GM18873 (cell line): ENCODE measurements at regions not wholly inside any gene's neighbourhood (a gene's known extent, or its start where the extent isn't known, plus 50 kb on each side); places are given as distances from the start of the nearest gene placed in this dataset.

Experiments used
- ATAC-seq: cut with Tn5 transposase; IDR thresholded peaks from one replicate; pipeline ENCODE4 v1.9.1; 2021; ENCODE audit warnings: mild to moderate bottlenecking, moderate library complexity, moderate number of reproducible peaks; ENCODE audit not compliant: unreplicated experiment, low FRiP score

DNA sequence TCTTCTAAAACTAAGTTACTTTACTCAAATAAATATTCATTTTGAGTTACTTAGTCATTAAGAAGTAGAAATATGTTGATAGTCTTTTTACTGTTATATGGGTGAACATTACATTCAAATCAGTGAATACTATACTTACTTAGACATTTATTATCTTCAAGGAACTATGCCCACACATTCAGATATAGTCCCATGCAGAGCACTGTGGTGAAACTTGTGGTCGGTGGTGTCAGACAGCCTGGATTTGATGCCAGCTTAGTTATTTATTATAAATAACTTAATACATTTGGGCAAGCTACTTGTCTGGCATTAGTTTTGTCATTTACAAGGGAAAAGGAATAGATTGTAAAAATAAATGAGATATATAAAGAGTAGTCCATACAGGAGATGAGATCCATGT lies 149.5 kb downstream of the RAP2B start:
- no peak for ATAC-seq

DNA sequence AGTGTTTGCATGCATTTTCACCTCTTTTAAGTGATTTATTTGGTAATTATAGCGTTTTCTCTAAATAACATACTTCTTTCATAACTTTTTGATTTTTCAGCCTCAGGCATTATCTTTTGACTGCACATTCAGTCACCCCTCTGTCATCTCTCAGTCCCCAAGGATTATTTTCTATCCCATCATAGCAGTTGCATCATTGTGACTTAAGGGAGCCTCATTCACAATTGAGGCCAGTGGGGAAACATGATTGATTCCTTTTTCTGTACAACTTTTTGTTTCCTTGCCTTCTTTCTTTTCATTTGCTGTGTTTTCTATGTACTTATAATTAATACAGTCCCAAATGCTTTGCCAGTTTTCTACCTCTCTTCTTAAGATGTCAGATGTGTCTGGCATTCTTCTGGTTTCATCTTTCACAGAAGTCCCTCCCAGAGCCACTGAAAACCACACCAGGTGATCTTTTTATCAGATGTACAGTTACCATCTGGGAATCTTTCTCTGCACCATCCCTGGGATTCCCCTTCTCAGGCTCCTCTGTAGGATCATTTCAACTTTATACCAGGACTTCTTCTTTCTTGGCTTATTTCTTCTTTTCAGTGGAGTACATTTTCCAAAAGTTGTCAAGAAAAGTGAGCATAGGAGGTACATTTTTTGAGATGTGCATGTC lies 151.4 kb downstream of the RAP2B start:
- ATAC-seq, result no peak

DNA sequence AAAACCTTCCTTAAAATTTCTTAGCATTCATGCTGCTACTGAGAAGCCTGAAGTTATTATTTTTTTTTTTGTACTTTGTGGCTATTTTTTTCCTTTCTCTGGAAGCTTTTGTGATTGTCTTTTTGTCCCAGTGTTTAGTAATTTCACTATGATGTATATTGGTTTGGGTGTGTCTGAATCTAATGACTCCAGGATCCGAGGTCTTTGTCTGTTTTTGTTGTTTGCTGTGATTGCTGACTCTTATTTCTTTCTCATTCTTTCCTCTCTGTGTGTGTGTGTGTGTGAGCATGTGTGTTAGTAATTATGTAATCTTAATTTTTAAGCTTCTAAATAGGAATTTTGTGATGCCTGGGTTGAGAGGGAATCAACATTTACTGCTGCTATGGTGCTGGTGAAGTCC lies 152.0 kb downstream of the RAP2B start:
- no peak for ATAC-seq

GRCh38 chr3:153315781-153316180 lies 153.8 kb downstream of the RAP2B start:
- ATAC-seq, result no peak

GRCh38 chr3:153319705-153320554 lies 157.9 kb downstream of the RAP2B start:
- no peak for ATAC-seq

GRCh38 chr3:153320585-153321128 lies 158.6 kb downstream of the RAP2B start:
- no peak for ATAC-seq

GRCh38 chr3:153328690-153329089 lies 166.7 kb downstream of the RAP2B start:
- ATAC-seq, result no peak

DNA sequence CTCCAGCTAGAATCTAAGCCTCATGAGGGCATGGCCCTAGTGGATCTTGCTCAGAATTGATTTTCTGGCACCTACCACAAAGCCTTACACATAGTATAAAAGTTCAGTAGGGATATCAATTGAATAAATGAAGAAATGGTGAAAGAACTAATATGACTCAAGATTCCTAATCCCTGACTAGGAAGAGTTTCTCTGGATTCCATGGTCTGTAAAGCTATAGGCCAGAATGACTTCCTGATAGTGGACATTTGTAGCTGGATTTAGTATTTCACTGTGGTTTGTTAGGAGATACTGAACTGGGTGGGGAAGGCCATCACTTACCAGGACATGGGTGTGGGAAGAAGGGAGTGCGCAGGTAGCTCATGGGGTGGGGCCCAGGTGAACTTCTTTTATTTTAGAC lies 168.9 kb downstream of the RAP2B start:
- no peak for ATAC-seq

DNA sequence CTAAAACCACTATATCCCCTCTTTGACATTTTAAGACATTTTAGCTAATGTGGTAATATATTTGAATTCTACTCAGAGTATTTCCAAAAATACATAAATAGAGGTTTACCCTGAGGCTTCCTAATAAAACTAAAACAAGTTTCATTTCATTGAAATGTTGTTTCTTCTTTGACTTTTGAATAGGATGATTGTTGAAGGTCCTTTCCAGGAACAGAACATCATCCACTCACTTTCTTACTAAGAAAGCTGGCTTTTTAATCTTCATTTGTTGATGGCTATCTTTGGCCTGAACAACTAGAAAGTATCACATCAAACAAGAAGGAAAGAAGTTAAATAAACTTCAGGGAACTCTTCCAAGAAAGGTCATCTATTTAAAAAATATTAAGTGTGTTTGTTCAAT lies 169.7 kb downstream of the RAP2B start:
- no peak for ATAC-seq

DNA sequence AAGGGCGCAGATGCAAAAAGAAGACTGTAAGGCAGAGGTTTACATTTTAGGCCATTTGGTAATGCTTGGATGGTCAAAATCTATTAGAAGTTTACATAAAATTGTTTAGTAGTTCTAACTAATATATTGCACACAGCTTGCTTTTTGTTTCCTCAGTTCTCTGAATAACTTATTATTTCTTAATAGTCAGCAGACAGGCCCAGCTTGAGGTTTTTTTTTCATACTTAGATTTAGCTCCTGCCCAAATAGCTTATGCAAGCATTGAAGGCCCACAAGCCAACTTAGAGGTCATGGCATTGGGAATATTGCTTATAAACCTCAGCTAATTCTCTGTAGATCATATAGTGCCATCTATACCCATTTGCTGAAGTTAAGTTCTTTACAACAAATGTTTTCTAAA lies 172.5 kb downstream of the RAP2B start:
- ATAC-seq, result no peak

GRCh38 chr3:153337369-153337768 lies 175.3 kb downstream of the RAP2B start:
- no peak for ATAC-seq

DNA sequence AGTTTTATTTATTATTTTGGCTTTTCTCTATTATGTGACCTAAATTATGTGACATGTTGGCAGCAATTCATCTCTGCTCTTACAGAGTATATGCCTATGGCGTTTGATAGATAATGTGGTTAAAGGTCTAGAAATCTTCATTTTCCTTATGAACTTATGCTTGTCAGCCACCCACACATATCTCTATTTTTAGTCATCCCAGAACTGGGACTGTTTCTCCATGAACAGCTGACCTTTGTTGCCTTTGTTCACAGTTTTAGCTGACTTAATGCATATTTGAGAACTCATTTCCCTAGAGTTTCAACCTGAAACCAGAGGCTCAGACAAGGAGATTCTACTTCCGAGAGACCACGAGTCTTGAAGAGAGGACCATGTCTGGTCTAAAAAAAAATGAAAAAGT lies 176.5 kb downstream of the RAP2B start:
- no peak for ATAC-seq

DNA sequence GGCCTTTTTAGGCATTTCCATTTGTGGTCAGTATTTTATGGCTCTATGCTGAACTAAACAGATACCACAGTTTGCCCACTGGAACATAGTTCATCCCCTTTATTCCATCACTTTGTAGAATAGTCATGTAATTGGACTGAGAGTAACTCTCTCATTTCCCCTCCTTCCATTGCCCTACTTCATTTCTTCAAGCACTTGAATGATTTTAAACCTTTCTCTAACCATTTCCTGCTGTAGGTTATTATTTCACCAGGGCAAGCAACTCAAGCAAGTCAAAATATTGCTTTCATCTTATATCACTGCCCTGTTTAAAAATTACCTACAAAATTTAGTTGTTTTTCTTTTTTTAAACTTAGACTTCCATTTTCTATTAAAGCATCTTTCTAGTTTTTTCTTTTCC lies 177.0 kb downstream of the RAP2B start:
- ATAC-seq, result no peak

DNA sequence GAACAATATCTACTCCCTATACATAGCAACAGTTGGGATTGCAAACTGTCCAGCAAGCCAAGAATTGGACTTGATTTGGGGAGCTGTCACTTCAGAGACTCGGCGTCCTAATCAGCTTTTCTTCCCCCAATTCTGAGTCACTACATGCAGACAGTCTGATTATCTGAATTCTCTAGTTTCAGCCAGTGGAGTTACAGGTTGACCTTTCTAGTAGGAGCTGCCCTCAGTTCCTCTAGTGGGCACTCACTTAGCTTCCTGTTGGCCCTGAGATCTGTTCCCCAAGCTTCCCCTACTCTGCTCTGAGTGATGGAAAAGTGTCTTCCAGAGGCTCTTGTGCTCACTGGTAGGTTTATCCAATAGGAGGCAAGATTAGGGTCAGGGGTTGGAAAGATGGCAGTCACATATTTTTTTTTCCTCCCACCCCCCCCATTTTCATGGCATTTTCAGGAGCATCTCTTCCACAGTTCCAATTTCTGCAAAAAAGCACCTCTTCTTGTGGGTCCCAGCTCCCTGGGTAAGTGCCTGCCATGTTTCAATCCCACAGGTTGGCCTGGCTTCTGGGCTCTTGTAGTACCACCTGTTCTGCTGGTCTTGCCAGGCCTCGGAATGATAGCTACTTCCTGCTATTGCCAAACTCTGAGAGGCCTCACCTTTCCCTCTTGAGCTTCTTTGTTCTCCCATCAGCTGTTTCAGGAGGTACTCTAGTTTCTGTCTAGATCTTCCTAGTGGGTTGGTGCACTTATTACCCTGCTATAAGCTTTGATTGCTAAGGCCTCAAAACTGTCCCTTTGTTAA lies 182.2 kb downstream of the RAP2B start:
- no peak for ATAC-seq

DNA sequence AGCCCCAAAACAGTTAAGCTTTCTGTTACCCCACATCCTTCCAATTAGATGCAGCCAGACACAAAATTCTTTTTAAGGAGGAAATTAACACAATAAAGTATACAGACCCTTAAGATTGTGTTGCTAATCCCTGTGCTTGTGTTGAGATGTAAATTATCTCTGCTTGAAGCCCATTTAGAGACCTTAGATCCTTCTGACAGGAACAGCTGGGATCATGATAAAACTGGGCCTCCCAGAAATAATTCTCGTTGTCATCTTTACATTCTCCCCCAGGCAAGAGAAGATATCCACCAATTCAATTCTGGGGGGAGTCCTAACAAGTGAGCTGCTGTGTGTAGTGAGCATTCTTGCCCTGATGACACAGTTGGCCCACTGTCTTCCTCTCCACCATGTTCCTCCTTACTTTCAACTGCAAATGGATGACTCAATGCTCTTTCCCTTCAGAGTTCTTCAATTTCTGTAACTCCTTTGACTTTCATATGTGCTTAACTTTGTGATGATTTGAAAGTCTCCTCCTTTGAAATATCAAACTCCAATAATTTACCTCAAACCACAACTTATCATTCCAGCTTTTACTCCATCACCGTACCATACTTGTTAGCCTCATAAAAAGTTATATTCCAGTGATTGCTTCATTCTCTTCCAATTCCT lies 186.6 kb downstream of the RAP2B start:
- ATAC-seq, result no peak

DNA sequence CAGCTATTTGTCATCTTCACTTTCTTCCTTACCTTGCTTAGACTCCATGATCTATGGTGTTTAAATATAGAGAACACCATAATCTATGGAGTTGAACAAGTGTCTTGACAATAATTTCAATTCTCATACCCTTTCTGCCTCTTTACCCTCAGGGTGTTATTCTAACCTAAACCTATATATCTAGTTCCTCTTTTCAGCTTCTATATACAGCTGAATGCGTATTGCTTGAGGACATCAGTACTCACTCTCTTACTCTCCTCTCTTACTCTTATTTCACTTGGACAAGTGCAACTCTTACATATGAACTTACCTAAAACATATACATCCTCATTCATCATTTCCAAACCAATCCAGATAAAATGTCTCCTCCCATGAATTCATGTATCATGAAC lies 187.1 kb downstream of the RAP2B start:
- ATAC-seq, result no peak

GRCh38 chr3:153350420-153350819 lies 188.4 kb downstream of the RAP2B start:
- no peak for ATAC-seq

GRCh38 chr3:153354641-153355040 lies 192.6 kb downstream of the RAP2B start:
- no peak for ATAC-seq

- no peak for ATAC-seq
Measured at GRCh38 chr3:153355559-153355958, 193.5 kb downstream of the RAP2B start.

- ATAC-seq, result no peak
Measured at GRCh38 chr3:153356908-153357307, 194.9 kb downstream of the RAP2B start.

DNA sequence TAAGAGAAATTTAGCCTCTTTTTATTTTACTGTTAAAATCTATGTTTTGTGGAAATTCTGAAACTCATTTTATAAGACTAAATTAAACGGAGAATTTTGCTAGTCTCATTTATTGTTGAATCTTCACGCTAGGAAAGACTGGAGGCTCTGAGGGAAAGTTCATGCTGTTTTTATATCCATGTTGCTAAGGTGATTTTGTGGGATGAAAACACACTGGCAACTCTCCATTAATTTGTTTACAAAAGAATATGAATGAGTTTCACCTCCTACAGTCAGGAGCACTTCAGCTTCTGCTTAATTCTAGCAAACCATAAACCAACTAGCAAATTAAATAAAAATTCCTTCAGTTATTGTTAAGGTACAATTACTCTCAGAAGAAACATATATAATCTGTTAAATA lies 195.4 kb downstream of the RAP2B start:
- no peak for ATAC-seq
